H4 (cell line): ENCODE measurements at regions not wholly inside any gene's neighbourhood (a gene's known extent, or its start where the extent isn't known, plus 50 kb on each side); places are given as distances from the start of the nearest gene placed in this dataset.

ENCODE experiments used
- DNase-seq: peaks from one replicate; pipeline ENCODE4 v3.0.0-alpha.2; 2015; ENCODE audit warnings: low spot score

DNA sequence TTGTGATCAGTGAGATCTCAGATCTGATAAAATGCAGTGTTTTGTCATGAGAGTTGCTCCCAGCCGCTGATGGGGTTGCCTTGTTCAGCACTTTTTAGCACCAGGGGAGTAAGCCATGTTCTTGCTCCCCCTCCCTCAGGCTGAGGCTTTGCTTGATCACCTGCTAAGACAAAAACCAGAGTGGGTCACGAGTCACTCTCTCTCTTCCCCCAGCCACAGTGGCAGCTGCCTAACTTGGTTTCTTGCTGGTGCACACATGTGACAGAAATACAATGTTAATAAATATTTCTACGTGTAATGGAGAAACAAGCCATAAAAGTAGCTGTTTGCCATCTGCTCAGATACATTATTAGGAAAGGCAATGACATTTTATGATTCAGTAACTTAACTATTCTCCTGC, 212.4 kb upstream of the DMRT1 start:
- DNase-seq = no peak

DNA sequence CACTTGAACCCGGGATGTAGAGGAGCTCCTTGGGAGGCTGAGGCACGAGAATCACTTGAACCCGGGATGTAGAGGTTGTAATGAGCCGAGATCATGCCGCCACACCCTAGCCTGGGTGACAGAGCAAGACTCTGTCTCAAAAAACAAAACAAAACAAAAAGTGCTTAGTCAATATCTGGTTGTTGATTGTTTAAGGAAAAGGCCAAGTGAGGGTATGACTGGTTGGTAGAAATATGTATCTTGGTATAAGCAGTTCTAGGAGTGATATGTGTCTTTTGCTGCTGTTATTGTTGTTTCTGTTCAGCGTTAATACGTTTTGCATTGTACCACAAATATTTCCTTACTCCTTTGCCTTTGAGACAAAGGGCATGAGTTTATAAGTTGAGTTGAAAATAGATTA, 210.7 kb upstream of the DMRT1 start:
- no peak for DNase-seq

GRCh38 chr9:631596-631995, 209.9 kb upstream of the DMRT1 start:
- DNase-seq = no peak

- no peak for DNase-seq
These were observed 208.0 kb upstream of the DMRT1 start for GRCh38 chr9:633461-633860.

DNA sequence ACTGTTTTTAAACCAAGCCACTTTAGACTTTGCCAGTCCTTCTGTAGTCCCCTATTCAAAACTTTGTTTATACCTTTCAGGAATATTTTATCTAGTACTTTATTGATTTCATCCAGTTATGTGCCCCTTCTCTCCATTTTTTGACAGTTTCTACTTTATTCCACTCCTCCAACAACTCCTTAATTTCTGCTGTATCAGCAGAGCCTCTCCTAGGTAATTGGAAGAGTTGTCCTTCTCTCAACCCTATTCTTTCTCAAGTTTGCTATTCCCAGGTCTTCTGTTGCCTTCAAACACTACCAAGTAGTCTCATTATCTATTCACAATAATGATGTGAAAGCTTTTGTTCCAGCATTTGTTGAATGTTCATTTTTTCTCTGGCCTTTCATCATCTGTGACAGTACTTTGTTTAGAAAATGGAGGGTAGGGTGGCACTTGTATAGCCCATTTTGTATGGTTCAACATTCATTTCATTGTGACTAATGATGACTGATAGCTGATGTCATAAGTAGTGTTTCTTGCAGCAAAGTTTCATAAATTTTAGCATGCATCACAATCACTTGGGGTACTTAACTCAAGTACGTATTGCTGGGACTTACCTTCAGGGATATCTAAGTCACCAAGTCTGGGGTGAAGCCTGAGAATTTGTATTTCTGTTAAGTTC, 204.4 kb upstream of the DMRT1 start:
- DNase-seq = no peak

- DNase-seq = no peak
These were observed 203.3 kb upstream of the DMRT1 start for GRCh38 chr9:638152-638551.

- DNase-seq = no peak
These were observed 199.5 kb upstream of the DMRT1 start for GRCh38 chr9:642014-642413.

- no peak for DNase-seq
These were observed 197.5 kb upstream of the DMRT1 start for GRCh38 chr9:643966-644365.

DNA sequence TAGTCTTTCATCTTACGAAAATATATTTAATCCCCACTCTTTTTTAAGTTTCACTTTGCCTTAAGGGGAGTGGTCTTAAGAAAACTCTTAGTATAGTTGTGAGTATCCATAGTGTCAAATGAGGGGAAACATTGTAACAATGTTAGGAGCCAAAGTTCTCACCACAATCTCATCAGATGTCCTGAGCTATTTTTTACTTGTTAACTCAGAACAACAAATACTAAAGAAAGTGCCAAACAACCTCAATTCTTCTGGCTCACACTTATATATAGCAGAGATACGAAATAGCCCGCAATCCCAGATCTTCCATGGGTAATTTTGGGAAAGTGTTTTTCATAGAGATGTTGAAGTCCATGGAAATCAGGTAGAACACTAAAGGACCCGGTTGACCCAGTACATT, 194.0 kb upstream of the DMRT1 start:
- DNase-seq = no peak

DNA sequence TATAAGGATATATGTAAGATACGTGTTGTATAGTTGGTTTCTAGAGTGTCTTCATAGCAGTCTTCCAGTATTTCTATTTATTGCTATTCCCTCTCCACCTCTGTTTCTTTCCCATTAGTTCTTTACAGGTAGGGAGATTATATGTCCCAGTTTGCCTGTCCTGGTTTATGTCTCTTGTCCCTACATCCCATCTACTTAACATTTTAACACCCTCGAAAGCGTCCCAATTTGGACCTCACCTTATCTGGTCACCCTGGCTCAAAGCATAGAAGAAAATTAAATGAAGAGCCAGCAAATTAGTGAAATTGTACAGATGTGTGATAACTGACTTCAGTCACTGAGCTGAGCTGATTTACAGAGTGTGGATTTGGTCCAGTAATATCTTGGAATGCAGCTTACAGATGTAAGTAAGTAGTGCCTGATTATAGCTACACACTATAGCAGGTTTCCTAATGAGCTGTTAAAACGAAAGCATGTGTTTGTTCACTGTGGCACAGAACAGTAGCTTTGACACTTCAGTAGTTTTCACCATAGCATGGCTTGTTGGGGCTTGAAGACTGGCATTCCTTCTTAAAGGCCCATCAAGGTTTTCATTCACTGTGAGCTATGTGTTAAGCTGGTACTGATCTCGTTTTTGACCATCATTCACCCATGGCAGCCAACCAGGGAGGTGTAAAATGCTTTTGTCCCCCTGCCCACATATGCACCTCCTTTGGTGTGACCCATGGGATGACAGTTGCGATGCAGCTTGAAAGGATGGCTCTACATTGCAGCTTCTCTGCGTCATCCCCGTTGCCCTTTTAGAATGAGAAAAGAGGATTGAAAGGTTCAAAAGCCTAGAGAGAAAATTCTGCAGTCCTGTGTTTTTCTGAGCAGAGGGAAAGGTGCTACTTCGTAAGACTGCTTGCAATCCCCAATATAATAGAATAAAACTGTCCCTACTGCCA, 192.1 kb upstream of the DMRT1 start:
- no peak for DNase-seq

DNA sequence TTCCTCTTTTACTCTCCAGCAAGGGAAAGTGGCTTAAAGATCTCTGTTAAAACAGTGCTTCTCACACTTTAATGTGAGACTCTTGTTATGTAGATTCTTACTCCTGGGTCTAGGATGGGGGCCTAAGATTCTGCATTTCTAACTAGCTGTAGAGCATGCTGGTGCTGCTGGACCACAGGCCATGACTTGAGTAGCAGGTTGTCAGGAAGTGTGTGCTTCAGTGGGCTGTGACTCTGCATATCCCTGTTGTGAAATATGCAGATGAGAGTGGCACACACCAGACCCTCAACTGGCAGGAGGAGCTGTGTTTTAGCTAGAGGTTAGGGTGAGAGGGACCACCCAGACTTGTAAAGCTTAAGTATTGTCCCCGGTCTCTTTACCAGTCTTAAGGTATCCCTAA, 191.1 kb upstream of the DMRT1 start:
- DNase-seq = no peak

- DNase-seq = no peak
These were observed 190.1 kb upstream of the DMRT1 start for GRCh38 chr9:651371-651770.

DNA sequence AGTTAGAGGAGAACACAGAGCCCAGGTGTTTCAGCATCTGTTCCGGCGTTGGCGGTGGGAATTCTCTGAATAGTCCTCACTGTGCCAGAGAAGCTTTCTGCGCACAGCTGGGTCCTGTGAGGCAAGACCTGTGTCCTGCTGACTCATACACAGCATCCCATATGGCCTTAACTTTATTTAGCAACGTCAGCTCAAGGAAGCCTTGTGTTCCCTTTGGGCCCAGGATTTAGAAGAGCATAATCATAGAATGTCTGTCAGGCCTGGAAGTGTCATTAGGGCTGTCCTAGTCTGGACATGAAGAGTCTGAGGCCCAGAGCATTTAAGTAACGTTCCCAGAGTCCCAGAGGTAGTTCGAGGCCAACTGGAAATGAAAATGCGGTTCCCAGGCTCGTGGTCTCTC, 188.6 kb upstream of the DMRT1 start:
- no peak for DNase-seq

DNA sequence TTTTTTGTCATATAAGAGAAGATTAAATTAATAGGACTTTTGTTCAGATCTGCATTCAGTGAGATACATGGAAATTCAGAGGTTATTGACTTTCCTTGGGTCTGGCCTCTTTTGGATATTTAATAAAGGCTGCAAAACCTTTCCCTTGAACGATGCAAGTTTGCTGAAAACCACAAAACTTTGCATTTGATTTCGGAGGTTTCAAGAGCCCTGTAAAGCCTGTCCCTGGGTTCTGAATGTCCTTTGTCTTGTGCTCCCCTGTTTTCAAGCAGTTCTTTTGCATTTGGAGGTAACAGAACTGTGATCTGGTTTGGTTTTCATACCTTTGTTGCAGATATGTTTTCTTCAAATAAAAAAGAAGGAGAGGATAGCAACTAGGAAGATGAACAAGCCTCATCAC, 188.1 kb upstream of the DMRT1 start:
- no peak for DNase-seq

DNA sequence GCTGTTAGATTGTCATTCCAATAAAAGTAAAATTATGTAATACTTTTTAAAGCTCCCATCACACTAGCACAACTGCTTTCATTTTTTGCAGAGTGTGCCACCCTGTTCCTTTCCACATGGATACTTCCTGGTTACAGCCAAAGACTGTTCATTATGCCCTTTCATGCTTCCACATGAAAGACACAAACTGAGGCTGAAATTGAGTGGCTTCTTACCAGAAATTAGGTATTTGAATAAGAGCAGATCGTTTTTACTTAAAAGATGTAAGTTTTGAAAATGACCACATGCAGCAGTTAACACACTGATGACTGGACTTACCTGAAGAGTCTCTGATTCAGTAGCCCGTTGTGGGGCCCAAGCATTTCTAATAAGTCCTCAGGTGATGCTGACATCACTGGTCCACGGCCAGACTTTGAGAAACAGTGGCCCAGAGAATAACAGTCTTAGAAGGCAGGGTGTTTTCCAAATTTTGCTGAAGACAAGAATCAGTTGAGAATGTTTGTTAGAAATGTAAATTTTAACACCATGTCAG, 187.6 kb upstream of the DMRT1 start:
- DNase-seq = no peak

- DNase-seq = no peak
These were observed 185.6 kb upstream of the DMRT1 start for GRCh38 chr9:655875-656274.

DNA sequence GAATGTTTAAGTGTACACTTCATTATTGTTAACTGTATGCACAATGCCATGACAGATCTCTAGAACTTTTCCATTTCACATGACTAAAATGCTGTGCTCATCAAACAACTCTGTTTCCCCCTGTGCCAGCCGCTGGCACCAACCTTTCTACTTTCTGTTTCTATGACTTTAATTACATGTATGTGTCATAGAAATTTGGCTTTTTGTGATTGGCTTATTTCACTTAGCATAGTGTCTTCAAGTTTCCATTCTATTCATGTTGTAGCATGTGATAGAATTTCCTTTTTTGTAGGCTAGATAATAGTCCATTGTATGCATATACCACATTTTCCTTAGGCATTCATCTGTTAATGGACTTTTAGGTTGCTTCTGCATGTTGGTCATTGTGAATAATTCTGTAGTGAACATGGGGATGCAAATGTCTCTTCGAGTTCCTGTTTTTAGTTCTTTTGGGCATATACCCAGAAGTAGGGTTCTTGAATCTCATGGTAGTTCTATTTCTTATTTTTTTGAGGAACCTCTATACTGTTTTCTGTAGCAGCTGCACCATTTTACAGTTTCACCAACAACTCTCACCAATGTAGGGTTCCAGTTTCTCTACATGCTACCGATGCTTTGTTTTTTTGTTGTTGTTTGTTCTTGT, 184.4 kb upstream of the DMRT1 start:
- no peak for DNase-seq

- DNase-seq = no peak
These were observed 182.2 kb upstream of the DMRT1 start for GRCh38 chr9:659286-659685.

DNA sequence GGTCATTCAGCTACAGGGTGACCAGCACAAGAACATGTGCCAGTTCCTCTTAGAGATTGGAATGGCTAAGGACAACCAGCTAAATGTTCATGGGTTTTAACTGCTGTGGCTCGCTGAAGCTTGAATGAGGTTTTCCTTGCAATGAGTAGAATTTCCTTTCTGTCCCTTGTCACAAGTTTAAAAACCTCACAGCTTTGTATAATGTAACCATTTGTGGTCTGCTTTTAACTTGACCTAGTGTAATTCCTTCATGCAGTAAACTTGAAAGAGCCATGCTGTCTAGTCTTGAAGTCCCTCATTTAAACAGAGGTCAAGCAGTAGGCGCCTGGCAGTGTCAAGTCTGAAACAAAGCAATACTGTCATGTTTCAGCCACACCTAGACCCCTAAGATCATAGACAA, 181.3 kb upstream of the DMRT1 start:
- DNase-seq = no peak

GRCh38 chr9:663541-663940, 178.0 kb upstream of the DMRT1 start:
- DNase-seq = no peak

GRCh38 chr9:665296-665695, 176.2 kb upstream of the DMRT1 start:
- DNase-seq = no peak

GRCh38 chr9:671997-672396, 169.5 kb upstream of the DMRT1 start:
- DNase-seq = no peak

GRCh38 chr9:672851-673250, 168.6 kb upstream of the DMRT1 start:
- DNase-seq = no peak
